Fibroblast of peridontal ligament (primary cell): ENCODE measurements at regions not wholly inside any gene's neighbourhood (a gene's known extent, or its start where the extent isn't known, plus 50 kb on each side); places are given as distances from the start of the nearest gene placed in this dataset.

ENCODE experiments used
- DNase-seq: peaks from one replicate; pipeline ENCODE4 v3.0.0-alpha.2; 2010; ENCODE audit errors: extremely low read depth

GRCh38 chr4:138756519-138756918 lies 259.1 kb upstream of the NOCT start:
- DNase-seq = no peak

GRCh38 chr4:138751309-138751708 lies 264.3 kb upstream of the NOCT start:
- DNase-seq = peak; percentile 74

- DNase-seq = peak; percentile 49
Observed at GRCh38 chr4:138749303-138749702, 266.3 kb upstream of the NOCT start.

- DNase-seq = no peak
Observed at GRCh38 chr4:138741766-138742377, 273.7 kb upstream of the NOCT start.

GRCh38 chr4:138740816-138741745 lies 274.5 kb upstream of the NOCT start:
- no peak for DNase-seq

- peak; percentile 63 for DNase-seq
Observed at GRCh38 chr4:138736362-138736761, 279.2 kb upstream of the NOCT start.

GRCh38 chr4:138734746-138735145 lies 280.8 kb upstream of the NOCT start:
- peak; percentile 92 for DNase-seq

GRCh38 chr4:138728566-138728965 lies 287.0 kb upstream of the NOCT start:
- DNase-seq = no peak

- DNase-seq = no peak
Observed at GRCh38 chr4:138727731-138728130, 287.9 kb upstream of the NOCT start.

GRCh38 chr4:138724530-138724929 lies 291.1 kb upstream of the NOCT start:
- DNase-seq = no peak

- DNase-seq = no peak
Observed at GRCh38 chr4:138716559-138717335, 298.8 kb upstream of the NOCT start.

- no peak for DNase-seq
Observed at GRCh38 chr4:138710297-138710696, 305.3 kb upstream of the NOCT start.

- no peak for DNase-seq
Observed at GRCh38 chr4:138709859-138710258, 305.7 kb upstream of the NOCT start.

GRCh38 chr4:138707746-138708677 lies 307.6 kb upstream of the NOCT start:
- DNase-seq = peak; percentile 78

GRCh38 chr4:138706201-138706600 lies 309.4 kb upstream of the NOCT start:
- peak; percentile 75 for DNase-seq

GRCh38 chr4:138702190-138702824 lies 313.3 kb upstream of the NOCT start:
- DNase-seq = no peak

GRCh38 chr4:138698641-138699040 lies 316.9 kb upstream of the NOCT start:
- no peak for DNase-seq

GRCh38 chr4:138697851-138698250 lies 317.7 kb upstream of the NOCT start:
- DNase-seq = peak; percentile 77

- DNase-seq = no peak
Observed at GRCh38 chr4:138696771-138697170, 318.8 kb upstream of the NOCT start.

GRCh38 chr4:138696058-138696457 lies 319.5 kb upstream of the NOCT start:
- DNase-seq = no peak

- DNase-seq = no peak
Observed at GRCh38 chr4:138693526-138693925, 322.1 kb upstream of the NOCT start.
